AG04450 (cell line): ENCODE measurements at regions not wholly inside any gene's neighbourhood (a gene's known extent, or its start where the extent isn't known, plus 50 kb on each side); places are given as distances from the start of the nearest gene placed in this dataset.

Experiments
- CTCF ChIA-PET: fragments of 300-600, 350-600 bp; formaldehyde crosslinking; extraction: SDS; loops from one replicate; lab custom pipeline; 2022; ENCODE audit warnings: antibody characterized with exemption, inconsistent platforms; lab: Charles Lee
- POLR2A ChIA-PET: fragments of 350-600 bp; formaldehyde crosslinking; extraction: SDS; loops from one replicate; lab custom pipeline; 2021; ENCODE audit warnings: antibody characterized with exemption, inconsistent platforms; lab: Yijun Ruan, JAX
- DNase-seq: peaks from one replicate; pipeline ENCODE4 v3.0.0-alpha.2; 2011; ENCODE audit warnings: low read depth, low spot score
- H3K27ac ChIP-seq: one replicate; pipeline ENCODE4 v1.5.1; 2012; ENCODE audit warnings: low read depth, low read length, control low read depth
- H3K27me3 ChIP-seq: one replicate; pipeline ENCODE4 v1.6.0; 2012; ENCODE audit warnings: low read length; ENCODE audit not compliant: control insufficient read depth, insufficient read depth
- H3K4me3 ChIP-seq: 2 replicates; pipeline ENCODE4 v1.5.1; 2011; ENCODE audit warnings: mild to moderate bottlenecking, low read depth, low read length, control low read depth
- H3K9me3 ChIP-seq: 2 replicates; pipeline ENCODE4 v1.5.1; 2012; ENCODE audit warnings: low read length; ENCODE audit not compliant: control insufficient read depth, insufficient read depth
- CTCF ChIP-seq: IDR thresholded peaks from 2 replicates; pipeline ENCODE4 v1.5.1; 2011; ENCODE audit warnings: low read depth, low read length, control low read depth, inconsistent platforms

DNA sequence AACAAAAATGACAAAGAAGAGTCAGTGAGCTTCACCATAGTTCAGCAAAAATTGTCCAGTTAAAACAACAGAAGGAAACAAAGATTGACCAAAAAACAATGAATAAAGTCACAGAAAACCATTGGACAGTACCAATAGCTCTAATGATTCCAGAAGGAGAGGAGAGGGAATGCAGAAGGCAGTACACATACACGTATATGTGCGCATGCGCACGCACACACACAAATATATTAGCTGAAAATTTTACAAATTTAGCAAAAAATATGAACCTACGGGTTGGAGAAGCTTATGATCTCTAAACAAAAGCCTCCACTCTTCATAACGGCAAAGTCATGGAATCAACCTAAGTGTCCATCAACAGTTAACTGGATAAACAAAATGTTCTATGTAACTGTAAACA is 120.3 kb upstream of the MON1B start:
- no peak for DNase-seq
- no peak overlapping the region for H3K27ac ChIP-seq
- ChIA-PET CTCF (no interaction called here), POLR2A (no interaction called here)
- H3K27me3 ChIP-seq: no peaks in the 10 kb centered on the region
- H3K9me3 ChIP-seq: no peaks in the 10 kb centered on the region
- TF ChIP-seq CTCF: no peak
- no peak overlapping the region for H3K4me3 ChIP-seq

DNA sequence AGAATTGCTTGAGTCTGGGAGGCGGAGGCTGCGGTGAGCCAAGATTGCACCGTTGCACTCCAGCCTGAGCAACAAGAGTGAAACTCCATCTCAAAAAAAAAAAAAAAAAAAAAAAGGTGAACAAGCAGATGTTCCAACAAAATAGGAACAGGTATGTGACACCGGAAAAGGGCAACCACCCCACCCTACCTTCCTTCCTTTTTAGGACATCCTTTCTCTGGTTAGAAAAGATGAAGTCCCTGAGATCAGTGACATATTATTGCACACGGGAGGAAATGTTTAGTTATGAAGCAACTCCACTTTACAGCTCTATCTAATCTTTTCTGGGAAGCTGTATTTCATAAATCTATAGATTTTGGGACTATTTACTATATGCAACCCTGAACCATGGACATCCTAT is 114.2 kb upstream of the MON1B start:
- no peak overlapping the region for H3K27ac ChIP-seq
- DNase-seq: no peak
- ChIA-PET CTCF (no interaction called here), POLR2A (no interaction called here)
- H3K27me3 ChIP-seq: no peaks in the 10 kb centered on the region
- H3K9me3 ChIP-seq: no peaks in the 10 kb centered on the region
- TF ChIP-seq CTCF: no peak
- H3K4me3 ChIP-seq: no peak overlapping the region

- TF ChIP-seq CTCF: no peak
- POLR2A ChIA-PET: no interaction called here
- no peak for DNase-seq
- Histone ChIP-seq H3K27me3 (no peaks in the 10 kb centered on the region), H3K4me3 (no peak overlapping the region), H3K9me3 (no peaks in the 10 kb centered on the region), H3K27ac (no peak overlapping the region)
- CTCF ChIA-PET: no interaction called here
Observed at GRCh38 chr16:77077256-77077922, 113.6 kb upstream of the MON1B start.

- no peak for DNase-seq
- CTCF ChIA-PET: no interaction called here
- H3K4me3 ChIP-seq: no peak overlapping the region
Observed at GRCh38 chr16:77085981-77086380, 105.0 kb upstream of the MON1B start.

More at GRCh38 chr16:77085981-77086380, 105.0 kb upstream of the MON1B start:
- no peaks in the 10 kb centered on the region for H3K27me3 ChIP-seq
- no peak overlapping the region for H3K27ac ChIP-seq
- H3K9me3 ChIP-seq: no peaks in the 10 kb centered on the region
- no peak for TF ChIP-seq CTCF
- POLR2A ChIA-PET: no interaction called here
